GM23248 (cell line): ENCODE measurements at regions not wholly inside any gene's neighbourhood (a gene's known extent, or its start where the extent isn't known, plus 50 kb on each side); places are given as distances from the start of the nearest gene placed in this dataset.

Experiments
- DNase-seq: peaks from one replicate; pipeline ENCODE4 v3.0.0-alpha.2; 2015
- H2AFZ ChIP-seq: fragments of 200-600 bp; sonication (generic); 2 replicates; pipeline ENCODE4 v1.6.1; 2016; ENCODE audit warnings: antibody characterized with exemption
- H3F3A ChIP-seq: fragments of 200-600 bp; sonication (generic); 2 replicates; pipeline ENCODE4 v1.6.1; 2016; ENCODE audit warnings: mild to moderate bottlenecking, antibody characterized with exemption, mixed run types; ENCODE audit not compliant: insufficient read depth
- H3K27ac ChIP-seq: fragments of 200-600 bp; sonication (generic); 2 replicates; pipeline ENCODE4 v1.5.1; 2016; ENCODE audit warnings: mild to moderate bottlenecking
- H3K27me3 ChIP-seq: fragments of 200-600 bp; sonication (generic); replicated peaks from 2 replicates; pipeline ENCODE4 v1.6.1; 2016; ENCODE audit warnings: mild to moderate bottlenecking; ENCODE audit not compliant: insufficient read depth
- H3K36me3 ChIP-seq: fragments of 200-600 bp; sonication (generic); 2 replicates; pipeline ENCODE4 v1.6.1; 2016; ENCODE audit warnings: low read depth, mild to moderate bottlenecking
- H3K4me1 ChIP-seq: fragments of 200-600 bp; sonication (generic); 2 replicates; pipeline ENCODE4 v1.6.1; 2016; ENCODE audit warnings: mild to moderate bottlenecking; ENCODE audit not compliant: insufficient read depth
- H3K4me2 ChIP-seq: fragments of 200-600 bp; sonication (generic); one replicate; pipeline ENCODE4 v1.6.1; 2016; ENCODE audit warnings: mild to moderate bottlenecking; ENCODE audit not compliant: unreplicated experiment
- H3K4me3 ChIP-seq: fragments of 200-600 bp; sonication (generic); 2 replicates; pipeline ENCODE4 v1.5.1; 2016; ENCODE audit warnings: mild to moderate bottlenecking
- H3K79me2 ChIP-seq: fragments of 200-600 bp; sonication (generic); 2 replicates; pipeline ENCODE4 v1.6.1; 2016; ENCODE audit warnings: mild to moderate bottlenecking; ENCODE audit not compliant: insufficient read depth
- H3K9ac ChIP-seq: fragments of 200-600 bp; sonication (generic); 2 replicates; pipeline ENCODE4 v1.6.1; 2016; ENCODE audit warnings: mild to moderate bottlenecking
- H3K9me2 ChIP-seq: fragments of 200-600 bp; sonication (generic); 2 replicates; pipeline ENCODE4 v1.6.1; 2016; ENCODE audit warnings: mixed run types, mild to moderate bottlenecking, moderate library complexity; ENCODE audit not compliant: insufficient read depth
- H3K9me3 ChIP-seq: fragments of 200-600 bp; sonication (generic); one replicate; pipeline ENCODE4 v1.6.1; 2017; ENCODE audit warnings: low read depth
- H4K20me1 ChIP-seq: fragments of 200-600 bp; sonication (generic); 2 replicates; pipeline ENCODE4 v1.6.0; 2016; ENCODE audit not compliant: insufficient read depth
- EZH2 ChIP-seq: fragments of 200-600 bp; sonication (generic); IDR thresholded peaks from 2 replicates; pipeline ENCODE4 v1.6.1; 2018; ENCODE audit warnings: antibody characterized with exemption, mild to moderate bottlenecking; ENCODE audit not compliant: insufficient read depth, poor library complexity, severe bottlenecking
- EZH2phosphoT487 ChIP-seq: fragments of 200-600 bp; sonication (generic); IDR thresholded peaks from 2 replicates; pipeline ENCODE4 v1.6.1; 2018; ENCODE audit warnings: antibody characterized with exemption, moderate library complexity, mild to moderate bottlenecking, low read depth; ENCODE audit not compliant: insufficient read depth
- WGBS, 2 experiments: methylation state at CpG; one replicate each; pipeline ENCODE4 v1.1.6; 2015 to 2017; ENCODE audit warnings: low lambda C conversion rate in 2 of 2, low coverage in 1 of 2; ENCODE audit errors: missing lambda C conversion rate in 2 of 2; 5-methylcytosine and 5-hydroxymethylcytosine counted together
- in situ Hi-C: fragments of 300-500 bp; cut with MboI; formaldehyde crosslinking; loops from 2 replicates; pipeline ENCODE4 v1.15.0; 2020

DNA sequence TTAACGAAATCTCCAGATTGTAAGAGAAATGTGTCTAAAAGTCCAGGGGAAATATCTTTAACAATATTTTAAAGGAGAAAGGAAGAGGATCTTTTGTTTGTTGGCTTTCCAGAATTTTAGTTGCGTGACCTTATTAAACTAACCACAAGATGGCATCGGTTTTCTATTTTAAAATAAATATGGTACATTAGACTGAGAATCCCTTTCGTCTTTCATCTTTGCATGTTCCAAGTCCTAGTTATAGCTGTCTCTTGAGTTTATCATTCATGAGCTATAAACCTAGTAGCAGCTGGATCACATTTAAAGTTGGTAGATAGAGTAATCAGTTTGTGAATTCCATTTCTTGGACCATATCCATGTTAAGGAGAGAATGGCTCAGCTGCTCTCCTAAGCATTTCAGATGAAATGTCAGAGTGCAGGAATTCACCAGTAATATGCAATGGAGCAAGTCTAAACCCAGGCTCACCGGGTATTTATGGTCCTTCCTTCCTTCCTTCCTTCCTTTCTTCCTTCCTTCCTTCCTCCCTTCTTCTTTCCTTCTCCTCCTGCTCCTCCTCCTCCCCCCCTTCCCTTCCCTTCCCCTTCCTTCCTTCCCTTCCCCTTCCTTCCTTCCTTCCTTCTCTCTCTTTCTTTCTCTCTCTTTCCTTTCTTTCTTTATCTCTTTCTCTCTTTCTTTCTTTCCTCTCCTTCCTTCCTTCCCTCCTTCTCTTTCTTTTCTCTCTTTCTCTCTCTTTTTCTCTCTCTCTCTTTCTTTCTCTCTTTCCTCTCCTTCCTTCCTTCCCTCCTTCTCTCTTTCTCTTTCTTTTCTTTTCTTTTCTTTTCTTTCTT lies 57.8 kb upstream of the RAB18 start:
- H3K36me3 ChIP-seq = no peaks in the 10 kb centered on the region
- H3K4me1 ChIP-seq = peaks cover 6% of the 10 kb centered on the region; the same call in 1 of the 2 replicates
- no peak overlapping the region for H3K9ac ChIP-seq
- no peaks in the 10 kb centered on the region for H4K20me1 ChIP-seq
- no peak for TF ChIP-seq EZH2
- TF ChIP-seq EZH2phosphoT487 = no peak
- H3K9me3 ChIP-seq = no peaks in the 10 kb centered on the region
- WGBS, 2 experiments = 2 to 3% methylated on average over 4 to 5 of the region's 5 CpGs
- H3K27me3 ChIP-seq = no peaks in the 10 kb centered on the region
- peak overlapping the region; percentile 57 for H2AFZ ChIP-seq
- no peak overlapping the region for H3K27ac ChIP-seq
- DNase-seq = peak; percentile 71
- peak overlapping the region; percentile 46; the same call in 1 of the 2 replicates for H3K4me3 ChIP-seq
- no peaks in the 10 kb centered on the region for H3K79me2 ChIP-seq
- in situ Hi-C loops = no loop called here
- peak overlapping the region; percentile 48 for H3K4me2 ChIP-seq
- no peaks in the 10 kb centered on the region for H3F3A ChIP-seq
- no peaks in the 10 kb centered on the region for H3K9me2 ChIP-seq

DNA sequence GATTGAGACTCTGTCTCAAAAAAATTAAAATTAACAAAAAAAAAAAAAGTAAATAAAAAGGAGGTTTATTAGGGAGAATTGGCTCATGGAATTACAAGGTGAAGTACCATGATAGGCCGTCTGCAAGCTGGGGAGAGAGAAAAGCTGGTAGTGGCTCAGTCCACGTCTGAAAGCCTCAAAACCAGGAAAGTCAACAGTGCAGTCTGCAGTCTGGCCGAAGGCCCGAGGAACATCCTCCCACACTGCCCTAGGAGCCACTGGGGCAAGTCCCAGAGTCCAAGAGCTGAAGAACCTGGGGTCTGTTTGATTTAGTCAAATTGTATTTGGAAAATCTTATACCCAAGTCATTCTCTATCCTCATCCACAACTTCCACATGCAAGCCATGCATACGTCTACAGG lies 59.0 kb upstream of the RAB18 start:
- Histone ChIP-seq H3K4me1 (peaks cover 6% of the 10 kb centered on the region; the same call in 1 of the 2 replicates), H3K9me3 (no peaks in the 10 kb centered on the region), H4K20me1 (no peaks in the 10 kb centered on the region), H3F3A (no peaks in the 10 kb centered on the region), H3K4me2 (no peak overlapping the region), H2AFZ (no peak overlapping the region), H3K36me3 (no peaks in the 10 kb centered on the region), H3K27me3 (no peaks in the 10 kb centered on the region), H3K27ac (no peak overlapping the region), H3K79me2 (no peaks in the 10 kb centered on the region), H3K4me3 (no peak overlapping the region), H3K9me2 (no peaks in the 10 kb centered on the region), H3K9ac (no peak overlapping the region)
- no peak for DNase-seq
- in situ Hi-C loops = no loop called here
- WGBS, 2 experiments = 47 to 52% methylated on average over 5 of the region's 5 CpGs
- TF ChIP-seq EZH2 = no peak
- TF ChIP-seq EZH2phosphoT487 = no peak

DNA sequence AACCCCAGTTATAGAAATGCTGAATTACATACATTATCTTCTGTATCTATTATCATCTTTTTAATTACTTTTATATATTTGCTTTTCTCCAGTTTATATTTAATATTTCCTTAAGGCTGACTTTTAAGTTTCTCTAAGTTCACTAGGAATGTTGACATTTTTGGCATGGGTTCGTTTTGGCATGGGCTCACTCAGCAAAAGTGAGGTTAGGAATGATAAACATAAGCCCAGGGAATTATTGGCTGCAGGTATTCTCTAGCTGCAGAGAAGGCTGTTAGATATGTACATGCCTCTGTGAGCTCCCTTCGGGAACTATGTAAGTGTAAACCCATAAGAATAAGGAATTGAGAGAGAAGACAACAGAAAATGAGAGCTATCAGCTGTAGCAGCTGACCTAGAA lies 63.6 kb upstream of the RAB18 start:
- WGBS, 2 experiments = 33 to 38% methylated on average over 2 of the region's 2 CpGs

DNA sequence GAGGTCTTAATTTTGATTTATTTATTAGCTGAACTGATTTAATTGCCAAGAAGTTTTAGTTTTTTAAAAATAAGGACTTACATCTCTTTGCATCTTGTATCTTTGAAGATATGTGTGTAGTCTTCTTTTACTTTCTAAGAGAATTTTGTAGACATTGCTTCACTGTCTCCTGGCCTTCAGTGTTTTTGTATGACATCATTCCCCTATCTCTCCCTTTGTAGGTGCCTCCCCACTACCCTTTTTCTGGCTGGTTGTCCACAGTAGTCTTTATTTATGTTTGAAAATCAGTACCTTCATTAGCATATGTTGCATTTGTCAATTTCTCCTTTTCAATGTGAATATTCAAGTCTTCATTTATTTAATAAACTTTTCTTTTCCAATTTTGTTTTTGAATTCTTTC lies 64.1 kb upstream of the RAB18 start:
- Histone ChIP-seq H3K9me3 (no peaks in the 10 kb centered on the region), H3K27ac (no peak overlapping the region), H3K27me3 (no peaks in the 10 kb centered on the region), H3K9me2 (no peaks in the 10 kb centered on the region), H4K20me1 (no peaks in the 10 kb centered on the region), H3K4me3 (no peak overlapping the region), H2AFZ (no peak overlapping the region), H3F3A (no peaks in the 10 kb centered on the region), H3K9ac (no peak overlapping the region), H3K79me2 (no peaks in the 10 kb centered on the region), H3K4me2 (no peak overlapping the region), H3K36me3 (no peaks in the 10 kb centered on the region), H3K4me1 (no peaks in the 10 kb centered on the region)
- DNase-seq = no peak
- in situ Hi-C loops = no loop called here
- TF ChIP-seq EZH2phosphoT487 = no peak
- TF ChIP-seq EZH2 = no peak

More for the DNA sequence above, 63.6 kb upstream of the RAB18 start:
- Histone ChIP-seq H3K4me1 (no peaks in the 10 kb centered on the region), H3K9me2 (no peaks in the 10 kb centered on the region), H3K36me3 (no peaks in the 10 kb centered on the region), H3F3A (no peaks in the 10 kb centered on the region), H3K79me2 (no peaks in the 10 kb centered on the region), H3K4me2 (no peak overlapping the region), H2AFZ (no peak overlapping the region), H3K27ac (no peak overlapping the region), H3K9me3 (no peaks in the 10 kb centered on the region), H3K9ac (no peak overlapping the region), H4K20me1 (no peaks in the 10 kb centered on the region), H3K27me3 (no peaks in the 10 kb centered on the region), H3K4me3 (no peak overlapping the region)
- in situ Hi-C loops = no loop called here
- no peak for DNase-seq
- TF ChIP-seq EZH2phosphoT487 (no peak), EZH2 (no peak)

DNA sequence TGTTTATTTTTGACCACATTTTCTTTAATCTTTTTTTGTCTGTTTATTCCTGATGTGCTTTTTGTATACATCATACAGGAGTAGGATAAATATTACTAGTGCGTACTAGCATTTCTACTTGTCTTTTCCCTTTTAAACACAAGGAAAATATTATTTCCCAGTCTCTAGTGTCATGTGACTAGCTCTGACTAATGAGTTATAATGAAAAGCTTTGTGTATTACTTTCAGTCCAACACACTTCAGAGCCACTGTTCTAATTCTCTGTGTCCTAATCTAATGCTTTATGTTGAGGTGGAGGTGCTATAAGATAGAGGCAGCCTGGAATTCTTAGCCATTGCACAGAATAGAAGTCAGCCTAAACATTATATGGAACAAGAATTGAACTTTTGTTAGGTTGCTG lies 65.0 kb upstream of the RAB18 start:
- peak; percentile 19 for DNase-seq
- Histone ChIP-seq H3K27ac (no peak overlapping the region), H3K9me3 (no peaks in the 10 kb centered on the region), H3K9ac (no peak overlapping the region), H4K20me1 (no peaks in the 10 kb centered on the region), H3K4me2 (no peak overlapping the region), H3K9me2 (no peaks in the 10 kb centered on the region), H3F3A (no peaks in the 10 kb centered on the region), H2AFZ (no peak overlapping the region), H3K79me2 (no peaks in the 10 kb centered on the region), H3K36me3 (no peaks in the 10 kb centered on the region), H3K4me3 (no peak overlapping the region), H3K4me1 (no peaks in the 10 kb centered on the region), H3K27me3 (no peaks in the 10 kb centered on the region)
- in situ Hi-C loops = no loop called here
- TF ChIP-seq EZH2 (no peak), EZH2phosphoT487 (no peak)
- WGBS, 2 experiments = 54 to 59% methylated on average over 1 of the region's 1 CpG
